ENCODE measurements at regions not wholly inside any gene's neighbourhood (a gene's known extent, or its start where the extent isn't known, plus 50 kb on each side); places are given as distances from the start of the nearest gene placed in this dataset.

DNA sequence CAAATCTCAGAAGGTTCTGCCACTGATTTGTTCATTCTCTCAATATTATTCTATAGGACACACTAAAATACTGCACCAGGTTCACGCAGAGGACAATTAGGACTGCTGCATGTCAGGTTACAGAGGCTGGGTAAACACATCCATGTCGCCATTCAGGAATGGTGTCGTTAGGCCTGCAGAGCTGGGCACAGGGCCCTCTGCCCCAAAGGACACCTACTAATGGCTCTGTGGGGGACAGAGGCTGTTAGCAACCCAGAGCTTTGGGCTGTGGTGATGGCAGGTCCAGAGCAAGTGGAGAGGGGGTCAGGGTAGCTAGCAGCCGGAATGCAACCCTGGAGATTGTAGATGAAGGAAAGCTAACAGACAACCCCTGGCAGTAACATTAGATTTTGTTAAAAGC, 115.9 kb downstream of the TTC32 start:
- TF ChIP-seq, protein P1, sequence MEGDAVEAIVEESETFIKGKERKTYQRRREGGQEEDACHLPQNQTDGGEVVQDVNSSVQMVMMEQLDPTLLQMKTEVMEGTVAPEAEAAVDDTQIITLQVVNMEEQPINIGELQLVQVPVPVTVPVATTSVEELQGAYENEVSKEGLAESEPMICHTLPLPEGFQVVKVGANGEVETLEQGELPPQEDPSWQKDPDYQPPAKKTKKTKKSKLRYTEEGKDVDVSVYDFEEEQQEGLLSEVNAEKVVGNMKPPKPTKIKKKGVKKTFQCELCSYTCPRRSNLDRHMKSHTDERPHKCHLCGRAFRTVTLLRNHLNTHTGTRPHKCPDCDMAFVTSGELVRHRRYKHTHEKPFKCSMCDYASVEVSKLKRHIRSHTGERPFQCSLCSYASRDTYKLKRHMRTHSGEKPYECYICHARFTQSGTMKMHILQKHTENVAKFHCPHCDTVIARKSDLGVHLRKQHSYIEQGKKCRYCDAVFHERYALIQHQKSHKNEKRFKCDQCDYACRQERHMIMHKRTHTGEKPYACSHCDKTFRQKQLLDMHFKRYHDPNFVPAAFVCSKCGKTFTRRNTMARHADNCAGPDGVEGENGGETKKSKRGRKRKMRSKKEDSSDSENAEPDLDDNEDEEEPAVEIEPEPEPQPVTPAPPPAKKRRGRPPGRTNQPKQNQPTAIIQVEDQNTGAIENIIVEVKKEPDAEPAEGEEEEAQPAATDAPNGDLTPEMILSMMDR (IDR thresholded peaks at IDR 0.05 in 8 of 11, conservative IDR thresholded peaks at IDR 0.05 in 3 of 11): no peak
- no peak for TF ChIP-seq POLR2AphosphoS5 (IDR thresholded peaks at IDR 0.05)
- TF ChIP-seq POLR2A (IDR thresholded peaks at IDR 0.05): no peak
